DND-41 (cell line): ENCODE measurements at regions not wholly inside any gene's neighbourhood (a gene's known extent, or its start where the extent isn't known, plus 50 kb on each side); places are given as distances from the start of the nearest gene placed in this dataset.
A peak's percentile ranks its signal among the peaks of the same experiment; 100 is the strongest.

Experiments used
- ATAC-seq: fragments of 200-7000 bp; cut with Tn5 transposase; 3 replicates; pipeline ENCODE4 v1.9.1; 2021; ENCODE audit warnings: low read depth; ENCODE audit not compliant: insufficient read depth
- DNase-seq: peaks from one replicate; pipeline ENCODE4 v3.0.0-alpha.2; 2020
- H2AFZ ChIP-seq: 2 replicates; pipeline ENCODE4 v1.6.0; 2012; ENCODE audit warnings: low read depth, low read length
- H3K27ac ChIP-seq: 2 replicates; pipeline ENCODE4 v1.5.1; 2012; ENCODE audit warnings: low read length, inconsistent platforms
- H3K27me3 ChIP-seq: fragments of 200-600 bp; sonication (generic); 2 replicates; pipeline ENCODE4 v1.6.0; 2012; ENCODE audit warnings: low read length, mild to moderate bottlenecking, inconsistent platforms; ENCODE audit not compliant: insufficient read depth, poor library complexity
- H3K36me3 ChIP-seq: 2 replicates; pipeline ENCODE4 v1.5.1; 2012; ENCODE audit warnings: low read length, inconsistent platforms; ENCODE audit not compliant: insufficient read depth
- H3K4me1 ChIP-seq: 2 replicates; pipeline ENCODE4 v1.5.1; 2012; ENCODE audit warnings: mild to moderate bottlenecking, low read length; ENCODE audit not compliant: insufficient read depth
- H3K4me2 ChIP-seq: 2 replicates; pipeline ENCODE4 v1.6.0; 2012; ENCODE audit warnings: mild to moderate bottlenecking, moderate library complexity, low read length, inconsistent platforms; ENCODE audit not compliant: insufficient read depth
- H3K4me3 ChIP-seq, 2 experiments: fragments of 200-600 bp in 1 of 2; shearing (Covaris generic) in 1 of 2; 2 replicates each; pipeline ENCODE4 v1.5.1; 2012 to 2016; ENCODE audit warnings: inconsistent platforms in 2 of 2, low read length in 2 of 2, mild to moderate bottlenecking in 2 of 2, low read depth in 1 of 2, moderate library complexity in 1 of 2
- H3K79me2 ChIP-seq: 2 replicates; pipeline ENCODE4 v1.6.0; 2012; ENCODE audit warnings: low read length, inconsistent platforms; ENCODE audit not compliant: insufficient read depth
- H3K9ac ChIP-seq: 2 replicates; pipeline ENCODE4 v1.6.0; 2012; ENCODE audit warnings: low read depth, mild to moderate bottlenecking, inconsistent platforms, low read length, moderate library complexity
- H3K9me3 ChIP-seq: 2 replicates; pipeline ENCODE4 v1.5.1; 2012; ENCODE audit warnings: low read length, moderate library complexity, mild to moderate bottlenecking, inconsistent platforms; ENCODE audit not compliant: insufficient read depth, severe bottlenecking
- H4K20me1 ChIP-seq: 2 replicates; pipeline ENCODE4 v1.6.0; 2012; ENCODE audit warnings: low read length; ENCODE audit not compliant: insufficient read depth
- CTCF ChIP-seq: IDR thresholded peaks from 2 replicates; pipeline ENCODE4 v1.5.1; 2012; ENCODE audit warnings: borderline replicate concordance, low read length, moderate library complexity, mild to moderate bottlenecking; ENCODE audit not compliant: poor library complexity, severe bottlenecking; ENCODE audit errors: extremely low read depth
- EZH2 ChIP-seq: IDR thresholded peaks from 3 replicates; pipeline ENCODE4 v1.6.1; 2012; ENCODE audit warnings: borderline replicate concordance, low read depth, mild to moderate bottlenecking, moderate library complexity, low read length, inconsistent platforms; ENCODE audit not compliant: severe bottlenecking

GRCh38 chr3:81859524-81859923, 98.1 kb upstream of the GBE1 start:
- Histone ChIP-seq H3K36me3 (no peaks in the 10 kb centered on the region), H3K4me3 (no peak overlapping the region), H3K9ac (no peak overlapping the region), H3K27ac (no peak overlapping the region), H3K4me2 (no peak overlapping the region), H4K20me1 (no peaks in the 10 kb centered on the region), H3K9me3 (no peaks in the 10 kb centered on the region), H3K79me2 (no peaks in the 10 kb centered on the region), H3K27me3 (no peaks in the 10 kb centered on the region), H2AFZ (no peak overlapping the region), H3K4me1 (peaks cover 27% of the 10 kb centered on the region)
- DNase-seq = no peak
- ATAC-seq = no peak
- TF ChIP-seq EZH2 (no peak), CTCF (no peak)

- no peak for ATAC-seq
- Histone ChIP-seq H2AFZ (no peak overlapping the region), H3K27ac (no peak overlapping the region)
These were observed 92.0 kb upstream of the GBE1 start for GRCh38 chr3:81853431-81853830.

GRCh38 chr3:81851176-81851575, 89.7 kb upstream of the GBE1 start:
- TF ChIP-seq EZH2 (no peak), CTCF (no peak)
- Histone ChIP-seq H3K27me3 (no peaks in the 10 kb centered on the region), H3K9me3 (no peaks in the 10 kb centered on the region), H3K9ac (no peak overlapping the region), H3K79me2 (no peaks in the 10 kb centered on the region), H3K27ac (no peak overlapping the region), H3K36me3 (no peaks in the 10 kb centered on the region), H3K4me2 (no peak overlapping the region), H3K4me1 (0 out of 2 replicates have a peak, but pooled peaks cover 4% of the 10 kb centered on the region), H4K20me1 (no peaks in the 10 kb centered on the region), H2AFZ (peak overlapping the region; percentile 5; the same call in 1 of the 2 replicates), H3K4me3 (no peak overlapping the region)
- ATAC-seq = no peak
- DNase-seq = no peak

More at GRCh38 chr3:81853431-81853830, 92.0 kb upstream of the GBE1 start:
- H3K79me2 ChIP-seq = no peaks in the 10 kb centered on the region
- H3K36me3 ChIP-seq = no peaks in the 10 kb centered on the region
- TF ChIP-seq EZH2 = no peak
- TF ChIP-seq CTCF = no peak
- no peak overlapping the region for H3K9ac ChIP-seq
- no peak for DNase-seq
- no peaks in the 10 kb centered on the region for H3K9me3 ChIP-seq
- H3K4me1 ChIP-seq = no peaks in the 10 kb centered on the region
- no peak overlapping the region for H3K4me3 ChIP-seq
- no peaks in the 10 kb centered on the region for H4K20me1 ChIP-seq
- no peaks in the 10 kb centered on the region for H3K27me3 ChIP-seq
- H3K4me2 ChIP-seq = no peak overlapping the region

- Histone ChIP-seq H3K4me1 (peaks cover 7% of the 10 kb centered on the region; the same call in 1 of the 2 replicates), H2AFZ (peak overlapping the region; percentile 32; the same call in 1 of the 2 replicates), H3K79me2 (no peaks in the 10 kb centered on the region), H3K4me2 (no peak overlapping the region), H3K27ac (no peak overlapping the region), H3K36me3 (no peaks in the 10 kb centered on the region), H3K4me3 (no peak overlapping the region), H3K9ac (no peak overlapping the region), H4K20me1 (no peaks in the 10 kb centered on the region), H3K9me3 (no peaks in the 10 kb centered on the region), H3K27me3 (no peaks in the 10 kb centered on the region)
- DNase-seq = no peak
- no peak for ATAC-seq
- TF ChIP-seq EZH2 = no peak
- no peak for TF ChIP-seq CTCF
These were observed 85.5 kb upstream of the GBE1 start for GRCh38 chr3:81846988-81847387.
